HEK293 (cell line): ENCODE measurements at regions not wholly inside any gene's neighbourhood (a gene's known extent, or its start where the extent isn't known, plus 50 kb on each side); places are given as distances from the start of the nearest gene placed in this dataset.

Experiments
- CTCF ChIA-PET: fragments of 350-600 bp; formaldehyde crosslinking; extraction: SDS; loops from one replicate; lab custom pipeline; 2021; ENCODE audit warnings: antibody characterized with exemption; lab: Yijun Ruan, JAX
- POLR2A ChIA-PET: fragments of 300-600 bp; formaldehyde crosslinking; extraction: SDS; loops from one replicate; lab custom pipeline; 2020; ENCODE audit warnings: antibody characterized with exemption, inconsistent platforms; lab: Yijun Ruan, JAX
- H3K27ac ChIP-seq: fragments of 200-500 bp; sonication (Bioruptor generic); 2 replicates; pipeline ENCODE4 v1.5.1; 2014; ENCODE audit warnings: low read depth, low read length, control low read depth, inconsistent platforms; ENCODE audit errors: extremely low read depth
- H3K36me3 ChIP-seq, 2 experiments: fragments of 200-500 bp in 1 of 2; sonication (Bioruptor generic) in 1 of 2; 1 replicate in 1 of 2; 2 replicates in 1 of 2; pipeline ENCODE4 v1.5.1; 2014 to 2017; ENCODE audit warnings: inconsistent platforms in 2 of 2, low read length in 2 of 2; ENCODE audit not compliant: control insufficient read depth in 2 of 2, insufficient read depth in 1 of 2
- H3K4me1 ChIP-seq: fragments of 200-500 bp; sonication (Bioruptor generic); 2 replicates; pipeline ENCODE4 v1.5.1; 2014; ENCODE audit warnings: mild to moderate bottlenecking, low read length, inconsistent platforms; ENCODE audit not compliant: control insufficient read depth, insufficient read depth
- H3K4me3 ChIP-seq: 2 replicates; pipeline ENCODE4 v1.5.1; 2011; ENCODE audit warnings: low read depth, mild to moderate bottlenecking, control low read depth, low read length, moderate library complexity
- H3K9me3 ChIP-seq: fragments of 200-500 bp; sonication (Bioruptor generic); 2 replicates; pipeline ENCODE4 v1.5.1; 2014; ENCODE audit warnings: low read depth, low read length, inconsistent platforms; ENCODE audit not compliant: control insufficient read depth, insufficient read depth
- BCL6B ChIP-seq: fragments of 450-650 bp; formaldehyde crosslinking; IDR thresholded peaks from 2 replicates; pipeline ENCODE4 v1.5.1; 2017; ENCODE audit warnings: missing biosample characterization, missing genetic modification characterization
- GLIS2 ChIP-seq: fragments of 450-650 bp; formaldehyde crosslinking; IDR thresholded peaks from 2 replicates; pipeline ENCODE4 v1.5.1; 2016; ENCODE audit warnings: missing biosample characterization, missing genetic modification characterization
- KLF17 ChIP-seq: fragments of 450-650 bp; formaldehyde crosslinking; IDR thresholded peaks from 2 replicates; pipeline ENCODE4 v1.5.1; 2016; ENCODE audit warnings: missing biosample characterization, missing genetic modification characterization
- SETDB1 ChIP-seq: IDR thresholded peaks from one replicate; pipeline ENCODE4 v1.6.1; 2017; ENCODE audit warnings: mild to moderate bottlenecking, low read length, moderate library complexity, mixed read lengths; ENCODE audit not compliant: insufficient read length
- SP2 ChIP-seq: fragments of 450-650 bp; formaldehyde crosslinking; IDR thresholded peaks from 2 replicates; pipeline ENCODE4 v1.5.1; 2016; ENCODE audit warnings: missing biosample characterization, missing genetic modification characterization
- YY1 ChIP-seq: fragments of 450-650 bp; formaldehyde crosslinking; IDR thresholded peaks from 2 replicates; pipeline ENCODE4 v1.5.1; 2018; ENCODE audit warnings: missing biosample characterization, missing genetic modification characterization
- ZBTB8A ChIP-seq: fragments of 450-650 bp; formaldehyde crosslinking; IDR thresholded peaks from 2 replicates; pipeline ENCODE4 v1.5.1; 2016; ENCODE audit warnings: missing biosample characterization, missing genetic modification characterization
- ZEB2 ChIP-seq: fragments of 450-650 bp; formaldehyde crosslinking; IDR thresholded peaks from 2 replicates; pipeline ENCODE4 v1.5.1; 2016; ENCODE audit warnings: missing biosample characterization, missing genetic modification characterization
- ZFP37 ChIP-seq: fragments of 450-650 bp; formaldehyde crosslinking; IDR thresholded peaks from 2 replicates; pipeline ENCODE4 v1.5.1; 2016; ENCODE audit warnings: missing biosample characterization, missing genetic modification characterization
- ZNF311 ChIP-seq: fragments of 450-650 bp; formaldehyde crosslinking; IDR thresholded peaks from 2 replicates; pipeline ENCODE4 v1.5.1; 2017; ENCODE audit warnings: missing biosample characterization, missing genetic modification characterization, borderline replicate concordance
- ZNF324 ChIP-seq: fragments of 450-650 bp; formaldehyde crosslinking; IDR thresholded peaks from 2 replicates; pipeline ENCODE4 v1.5.1; 2016; ENCODE audit warnings: missing biosample characterization, missing genetic modification characterization
- ZNF354C ChIP-seq: fragments of 450-650 bp; formaldehyde crosslinking; IDR thresholded peaks from 2 replicates; pipeline ENCODE4 v1.5.1; 2016; ENCODE audit warnings: missing biosample characterization, missing genetic modification characterization, low read depth, borderline replicate concordance
- ZNF404 ChIP-seq: fragments of 450-650 bp; formaldehyde crosslinking; IDR thresholded peaks from 2 replicates; pipeline ENCODE4 v1.5.1; 2017; ENCODE audit warnings: missing biosample characterization, missing genetic modification characterization
- ZNF48 ChIP-seq: fragments of 450-650 bp; formaldehyde crosslinking; IDR thresholded peaks from 2 replicates; pipeline ENCODE4 v1.5.1; 2016; ENCODE audit warnings: missing biosample characterization, missing genetic modification characterization
- ZNF654 ChIP-seq: fragments of 450-650 bp; formaldehyde crosslinking; IDR thresholded peaks from 2 replicates; pipeline ENCODE4 v1.5.1; 2016; ENCODE audit warnings: low read depth, missing biosample characterization, missing genetic modification characterization
- ZNF747 ChIP-seq: fragments of 450-650 bp; formaldehyde crosslinking; IDR thresholded peaks from 2 replicates; pipeline ENCODE4 v1.5.1; 2016; ENCODE audit warnings: missing biosample characterization, missing genetic modification characterization
- ZSCAN30 ChIP-seq: fragments of 450-650 bp; IDR thresholded peaks from 2 replicates; pipeline ENCODE4 v1.5.1; 2018; ENCODE audit warnings: missing biosample characterization, mild to moderate bottlenecking, missing genetic modification characterization, moderate library complexity
- TF ChIP-seq, protein P1 (sequence below): sonication (generic); formaldehyde crosslinking; IDR thresholded peaks from 2 replicates; pipeline ENCODE4 v1.8.1; 2022; ENCODE audit warnings: mild to moderate bottlenecking, moderate library complexity, missing genetic modification reagents
- TF ChIP-seq, protein P2 (sequence below): fragments of 450-650 bp; formaldehyde crosslinking; IDR thresholded peaks from 2 replicates; pipeline ENCODE4 v1.5.1; 2016; ENCODE audit warnings: missing biosample characterization, missing genetic modification characterization
- TF ChIP-seq, protein P3 (sequence below): fragments of 450-650 bp; formaldehyde crosslinking; IDR thresholded peaks from 2 replicates; pipeline ENCODE4 v1.5.1; 2016; ENCODE audit warnings: missing biosample characterization, missing genetic modification characterization

- Histone ChIP-seq H3K4me1 (no peaks in the 10 kb centered on the region), H3K27ac (no peak overlapping the region), H3K36me3 (no peaks in the 10 kb centered on the region), H3K4me3 (no peak overlapping the region), H3K9me3 (no peaks in the 10 kb centered on the region)
- ChIA-PET CTCF (no interaction called here), POLR2A (no interaction called here)
- no peak for TF ChIP-seq ZEB2
- TF ChIP-seq ZNF404 (tag by site-specific recombination) = no peak
- TF ChIP-seq ZSCAN30 (tag by site-specific recombination) = no peak
Measured at GRCh38 chr5:165559645-165560044, 2054.2 kb downstream of the MAT2B start.

DNA sequence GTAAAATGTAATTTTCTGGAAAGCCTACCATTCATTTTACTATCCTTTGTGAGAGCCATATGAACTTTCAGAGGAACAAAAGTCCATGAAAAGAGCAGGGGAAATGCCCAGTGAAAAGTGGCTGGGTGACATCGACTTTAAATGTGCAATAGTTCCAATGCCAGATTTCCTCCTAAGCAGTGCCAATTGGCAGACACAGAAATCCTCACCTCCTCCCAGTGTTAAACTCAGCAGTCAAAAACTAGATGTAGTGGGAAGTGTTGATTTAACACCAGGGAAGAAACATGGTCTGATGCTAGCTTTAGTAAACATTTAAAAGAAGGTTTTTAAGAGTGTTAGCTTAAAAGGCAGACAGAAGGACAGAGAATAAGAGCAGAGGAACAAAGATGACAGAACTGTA lies 2055.2 kb downstream of the MAT2B start:
- TF ChIP-seq ZNF354C (tag by site-specific recombination) = no peak
- no peak for TF ChIP-seq YY1
- TF ChIP-seq ZNF654 = no peak
- no peak for TF ChIP-seq ZNF48 (tag by site-specific recombination)
- TF ChIP-seq, protein P1, sequence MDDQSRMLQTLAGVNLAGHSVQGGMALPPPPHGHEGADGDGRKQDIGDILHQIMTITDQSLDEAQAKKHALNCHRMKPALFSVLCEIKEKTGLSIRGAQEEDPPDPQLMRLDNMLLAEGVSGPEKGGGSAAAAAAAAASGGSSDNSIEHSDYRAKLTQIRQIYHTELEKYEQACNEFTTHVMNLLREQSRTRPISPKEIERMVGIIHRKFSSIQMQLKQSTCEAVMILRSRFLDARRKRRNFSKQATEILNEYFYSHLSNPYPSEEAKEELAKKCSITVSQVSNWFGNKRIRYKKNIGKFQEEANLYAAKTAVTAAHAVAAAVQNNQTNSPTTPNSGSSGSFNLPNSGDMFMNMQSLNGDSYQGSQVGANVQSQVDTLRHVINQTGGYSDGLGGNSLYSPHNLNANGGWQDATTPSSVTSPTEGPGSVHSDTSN (CRISPR knock-in tag) = no peak
- no peak for TF ChIP-seq SP2 (tag by site-specific recombination)
- TF ChIP-seq, protein P2, sequence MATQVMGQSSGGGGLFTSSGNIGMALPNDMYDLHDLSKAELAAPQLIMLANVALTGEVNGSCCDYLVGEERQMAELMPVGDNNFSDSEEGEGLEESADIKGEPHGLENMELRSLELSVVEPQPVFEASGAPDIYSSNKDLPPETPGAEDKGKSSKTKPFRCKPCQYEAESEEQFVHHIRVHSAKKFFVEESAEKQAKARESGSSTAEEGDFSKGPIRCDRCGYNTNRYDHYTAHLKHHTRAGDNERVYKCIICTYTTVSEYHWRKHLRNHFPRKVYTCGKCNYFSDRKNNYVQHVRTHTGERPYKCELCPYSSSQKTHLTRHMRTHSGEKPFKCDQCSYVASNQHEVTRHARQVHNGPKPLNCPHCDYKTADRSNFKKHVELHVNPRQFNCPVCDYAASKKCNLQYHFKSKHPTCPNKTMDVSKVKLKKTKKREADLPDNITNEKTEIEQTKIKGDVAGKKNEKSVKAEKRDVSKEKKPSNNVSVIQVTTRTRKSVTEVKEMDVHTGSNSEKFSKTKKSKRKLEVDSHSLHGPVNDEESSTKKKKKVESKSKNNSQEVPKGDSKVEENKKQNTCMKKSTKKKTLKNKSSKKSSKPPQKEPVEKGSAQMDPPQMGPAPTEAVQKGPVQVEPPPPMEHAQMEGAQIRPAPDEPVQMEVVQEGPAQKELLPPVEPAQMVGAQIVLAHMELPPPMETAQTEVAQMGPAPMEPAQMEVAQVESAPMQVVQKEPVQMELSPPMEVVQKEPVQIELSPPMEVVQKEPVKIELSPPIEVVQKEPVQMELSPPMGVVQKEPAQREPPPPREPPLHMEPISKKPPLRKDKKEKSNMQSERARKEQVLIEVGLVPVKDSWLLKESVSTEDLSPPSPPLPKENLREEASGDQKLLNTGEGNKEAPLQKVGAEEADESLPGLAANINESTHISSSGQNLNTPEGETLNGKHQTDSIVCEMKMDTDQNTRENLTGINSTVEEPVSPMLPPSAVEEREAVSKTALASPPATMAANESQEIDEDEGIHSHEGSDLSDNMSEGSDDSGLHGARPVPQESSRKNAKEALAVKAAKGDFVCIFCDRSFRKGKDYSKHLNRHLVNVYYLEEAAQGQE (tag by site-specific recombination) = no peak
- no peak for TF ChIP-seq ZBTB8A (tag by site-specific recombination)
- no peak for TF ChIP-seq ZSCAN30 (tag by site-specific recombination)
- no peak for TF ChIP-seq SETDB1
- no peak for TF ChIP-seq ZNF747 (tag by site-specific recombination)
- TF ChIP-seq BCL6B = no peak
- no peak for TF ChIP-seq ZNF324 (tag by site-specific recombination)
- TF ChIP-seq ZNF311 (tag by site-specific recombination) = no peak
- no peak for TF ChIP-seq KLF17
- ChIA-PET POLR2A (no interaction called here), CTCF (no interaction called here)
- no peaks in the 10 kb centered on the region for H3K9me3 ChIP-seq
- no peak overlapping the region for H3K4me3 ChIP-seq
- H3K4me1 ChIP-seq = no peaks in the 10 kb centered on the region
- H3K27ac ChIP-seq = no peak overlapping the region
- no peaks in the 10 kb centered on the region for H3K36me3 ChIP-seq

GRCh38 chr5:165565911-165566310 lies 2060.5 kb downstream of the MAT2B start:
- Histone ChIP-seq H3K4me1 (no peaks in the 10 kb centered on the region), H3K4me3 (no peak overlapping the region), H3K9me3 (no peaks in the 10 kb centered on the region), H3K27ac (no peak overlapping the region), H3K36me3 (no peaks in the 10 kb centered on the region)
- ChIA-PET CTCF (no interaction called here), POLR2A (no interaction called here)
- TF ChIP-seq KLF17 = no peak
- TF ChIP-seq, protein P3, sequence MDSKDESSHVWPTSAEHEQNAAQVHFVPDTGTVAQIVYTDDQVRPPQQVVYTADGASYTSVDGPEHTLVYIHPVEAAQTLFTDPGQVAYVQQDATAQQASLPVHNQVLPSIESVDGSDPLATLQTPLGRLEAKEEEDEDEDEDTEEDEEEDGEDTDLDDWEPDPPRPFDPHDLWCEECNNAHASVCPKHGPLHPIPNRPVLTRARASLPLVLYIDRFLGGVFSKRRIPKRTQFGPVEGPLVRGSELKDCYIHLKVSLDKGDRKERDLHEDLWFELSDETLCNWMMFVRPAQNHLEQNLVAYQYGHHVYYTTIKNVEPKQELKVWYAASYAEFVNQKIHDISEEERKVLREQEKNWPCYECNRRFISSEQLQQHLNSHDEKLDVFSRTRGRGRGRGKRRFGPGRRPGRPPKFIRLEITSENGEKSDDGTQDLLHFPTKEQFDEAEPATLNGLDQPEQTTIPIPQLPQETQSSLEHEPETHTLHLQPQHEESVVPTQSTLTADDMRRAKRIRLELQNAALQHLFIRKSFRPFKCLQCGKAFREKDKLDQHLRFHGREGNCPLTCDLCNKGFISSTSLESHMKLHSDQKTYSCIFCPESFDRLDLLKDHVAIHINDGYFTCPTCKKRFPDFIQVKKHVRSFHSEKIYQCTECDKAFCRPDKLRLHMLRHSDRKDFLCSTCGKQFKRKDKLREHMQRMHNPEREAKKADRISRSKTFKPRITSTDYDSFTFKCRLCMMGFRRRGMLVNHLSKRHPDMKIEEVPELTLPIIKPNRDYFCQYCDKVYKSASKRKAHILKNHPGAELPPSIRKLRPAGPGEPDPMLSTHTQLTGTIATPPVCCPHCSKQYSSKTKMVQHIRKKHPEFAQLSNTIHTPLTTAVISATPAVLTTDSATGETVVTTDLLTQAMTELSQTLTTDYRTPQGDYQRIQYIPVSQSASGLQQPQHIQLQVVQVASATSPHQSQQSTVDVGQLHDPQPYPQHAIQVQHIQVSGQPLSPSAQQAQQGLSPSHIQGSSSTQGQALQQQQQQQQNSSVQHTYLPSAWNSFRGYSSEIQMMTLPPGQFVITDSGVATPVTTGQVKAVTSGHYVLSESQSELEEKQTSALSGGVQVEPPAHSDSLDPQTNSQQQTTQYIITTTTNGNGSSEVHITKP (tag by site-specific recombination) = no peak
- no peak for TF ChIP-seq GLIS2 (tag by site-specific recombination)
- no peak for TF ChIP-seq ZFP37 (tag by site-specific recombination)
